ENCODE measurements at regions not wholly inside any gene's neighbourhood (a gene's known extent, or its start where the extent isn't known, plus 50 kb on each side); places are given as distances from the start of the nearest gene placed in this dataset.

- no peak for TF ChIP-seq EZH2 (IDR thresholded peaks at IDR 0.05; ENCODE audit: borderline replicate concordance, insufficient read depth, low read depth, low read length, poor library complexity, severe bottlenecking)
- TF ChIP-seq CTCF (IDR thresholded peaks at IDR 0.05) = no peak
- no peak overlapping the region for H3K4me3 ChIP-seq (ENCODE audit: control extremely low read depth in 1 of 5, extremely low read depth in 1 of 5, insufficient read depth in 1 of 5, low read depth in 2 of 5, low read length in 4 of 5)
- no peaks in the 10 kb centered on the region for H3K4me1 ChIP-seq (ENCODE audit: control insufficient read depth in 2 of 2, insufficient read depth in 2 of 2, low read length in 2 of 2)
- POLR2A ChIA-PET = no interaction called here
- H3K4me2 ChIP-seq (replicated peaks; ENCODE audit: low read depth, low read length, poor library complexity, severe bottlenecking) = no peak overlapping the region
- Mint-ChIP-seq H3K4me3 (no peak overlapping the region), H3K9me3 (ENCODE audit: insufficient read depth) (no peaks in the 10 kb centered on the region), H3K4me1 (no peaks in the 10 kb centered on the region), H3K27me3 (no peaks in the 10 kb centered on the region), H3K27ac (no peak overlapping the region)
- H4K20me1 ChIP-seq (ENCODE audit: control insufficient read depth, insufficient read depth, low read length, poor library complexity, severe bottlenecking) = no peaks in the 10 kb centered on the region
- CTCF ChIA-PET = no interaction called here
- H3K27me3 ChIP-seq (replicated peaks in 1 of 4; ENCODE audit: control extremely low read depth in 1 of 4, control insufficient read depth in 3 of 4, insufficient read depth in 4 of 4, low read length in 3 of 4) = no peaks in the 10 kb centered on the region
- H3K27ac ChIP-seq (ENCODE audit: low read length in 2 of 2) = no peak overlapping the region
- no peak overlapping the region for H2AFZ ChIP-seq (ENCODE audit: insufficient read depth, low read depth, low read length, poor library complexity, severe bottlenecking)
- intact Hi-C loops (cut with micrococcal nuclease) = no loop called here
- 55% methylated on average over 2 of the region's 2 CpGs for WGBS (ENCODE audit: insufficient coverage)
- no peaks in the 10 kb centered on the region for H3K79me2 ChIP-seq (ENCODE audit: control insufficient read depth, insufficient read depth, low read length)
- H3K36me3 ChIP-seq (replicated peaks in 1 of 2; ENCODE audit: control extremely low read depth in 1 of 2, control insufficient read depth in 1 of 2, extremely low read depth in 1 of 2, insufficient read depth in 2 of 2, low read length in 1 of 2) = no peaks in the 10 kb centered on the region
- ATAC-seq (ENCODE audit: low read depth) (no peak), DNase-seq (no peak)
- H3K9me3 ChIP-seq (ENCODE audit: control extremely low read depth in 1 of 3, control insufficient read depth in 2 of 3, insufficient read depth in 1 of 3, low read length in 2 of 3) = no peaks in the 10 kb centered on the region
- no peak overlapping the region for H3K9ac ChIP-seq (ENCODE audit: low read length)
Observed at GRCh38 chr3:164208821-164209220, 869.5 kb downstream of the SI start.

GRCh38 chr3:164208048-164208447 is 870.2 kb downstream of the SI start:
- Histone ChIP-seq H3K79me2 (ENCODE audit: control insufficient read depth, insufficient read depth, low read length) (no peaks in the 10 kb centered on the region), H3K4me1 (ENCODE audit: control insufficient read depth in 2 of 2, insufficient read depth in 2 of 2, low read length in 2 of 2) (no peaks in the 10 kb centered on the region), H3K9me3 (ENCODE audit: control extremely low read depth in 1 of 3, control insufficient read depth in 2 of 3, insufficient read depth in 1 of 3, low read length in 2 of 3) (no peaks in the 10 kb centered on the region), H3K9ac (ENCODE audit: low read length) (no peak overlapping the region), H2AFZ (ENCODE audit: insufficient read depth, low read depth, low read length, poor library complexity, severe bottlenecking) (no peak overlapping the region), H3K4me3 (ENCODE audit: control extremely low read depth in 1 of 5, extremely low read depth in 1 of 5, insufficient read depth in 1 of 5, low read depth in 2 of 5, low read length in 4 of 5) (no peak overlapping the region), H3K27ac (ENCODE audit: low read length in 2 of 2) (no peak overlapping the region), H3K36me3 (replicated peaks in 1 of 2; ENCODE audit: control extremely low read depth in 1 of 2, control insufficient read depth in 1 of 2, extremely low read depth in 1 of 2, insufficient read depth in 2 of 2, low read length in 1 of 2) (no peaks in the 10 kb centered on the region), H3K4me2 (replicated peaks; ENCODE audit: low read depth, low read length, poor library complexity, severe bottlenecking) (no peak overlapping the region), H3K27me3 (replicated peaks in 1 of 4; ENCODE audit: control extremely low read depth in 1 of 4, control insufficient read depth in 3 of 4, insufficient read depth in 4 of 4, low read length in 3 of 4) (no peaks in the 10 kb centered on the region), H4K20me1 (ENCODE audit: control insufficient read depth, insufficient read depth, low read length, poor library complexity, severe bottlenecking) (no peaks in the 10 kb centered on the region)
- DNase-seq = no peak
- no peak for ATAC-seq (ENCODE audit: low read depth)
- ChIA-PET POLR2A (no interaction called here), CTCF (no interaction called here)
- no peak for TF ChIP-seq CTCF (IDR thresholded peaks at IDR 0.05)
- TF ChIP-seq EZH2 (IDR thresholded peaks at IDR 0.05; ENCODE audit: borderline replicate concordance, insufficient read depth, low read depth, low read length, poor library complexity, severe bottlenecking) = no peak
- Mint-ChIP-seq H3K27ac (no peak overlapping the region), H3K4me1 (no peaks in the 10 kb centered on the region), H3K4me3 (no peak overlapping the region), H3K9me3 (ENCODE audit: insufficient read depth) (no peaks in the 10 kb centered on the region), H3K27me3 (no peaks in the 10 kb centered on the region)
- intact Hi-C loops (cut with micrococcal nuclease) = no loop called here
- WGBS (ENCODE audit: insufficient coverage) = 57% methylated on average over 2 of the region's 2 CpGs

Data from B cell (primary cell).